Cardiac muscle cell (in vitro differentiated cells and primary cell): ENCODE measurements at regions not wholly inside any gene's neighbourhood (a gene's known extent, or its start where the extent isn't known, plus 50 kb on each side); places are given as distances from the start of the nearest gene placed in this dataset.

Source experiments
- DNase-seq, 2 donors: peaks; one replicate each; pipeline versions ENCODE4 v3.0.0 to v3.0.0-alpha.2; 2010 to 2017; ENCODE audit warnings: low read depth in 1 of 2, low spot score in 1 of 2
- H3K27ac ChIP-seq: fragments of 200-600 bp; sonication (generic); 2 replicates; pipeline ENCODE4 v1.5.1; 2016
- H3K27me3 ChIP-seq: fragments of 200-600 bp; sonication (generic); 2 replicates; pipeline ENCODE4 v1.6.0; 2016; ENCODE audit warnings: control low read depth
- H3K36me3 ChIP-seq: fragments of 200-600 bp; sonication (generic); 2 replicates; pipeline ENCODE4 v1.5.1; 2016; ENCODE audit warnings: control low read depth
- H3K4me1 ChIP-seq: fragments of 200-600 bp; sonication (generic); 2 replicates; pipeline ENCODE4 v1.8.1; 2017; ENCODE audit warnings: low read depth, mild to moderate bottlenecking, mixed run types
- H3K4me3 ChIP-seq: fragments of 200-600 bp; sonication (generic); 2 replicates; pipeline ENCODE4 v1.5.1; 2016; ENCODE audit warnings: mild to moderate bottlenecking
- H3K9me3 ChIP-seq: fragments of 200-600 bp; sonication (generic); 2 replicates; pipeline ENCODE4 v1.5.1; 2017; ENCODE audit warnings: low read depth, mild to moderate bottlenecking, control low read depth
- TF ChIP-seq, protein P1 (sequence below): IDR thresholded peaks from 2 replicates; pipeline ENCODE4 v1.5.1; 2012; ENCODE audit warnings: low read depth, mild to moderate bottlenecking, low read length

DNA sequence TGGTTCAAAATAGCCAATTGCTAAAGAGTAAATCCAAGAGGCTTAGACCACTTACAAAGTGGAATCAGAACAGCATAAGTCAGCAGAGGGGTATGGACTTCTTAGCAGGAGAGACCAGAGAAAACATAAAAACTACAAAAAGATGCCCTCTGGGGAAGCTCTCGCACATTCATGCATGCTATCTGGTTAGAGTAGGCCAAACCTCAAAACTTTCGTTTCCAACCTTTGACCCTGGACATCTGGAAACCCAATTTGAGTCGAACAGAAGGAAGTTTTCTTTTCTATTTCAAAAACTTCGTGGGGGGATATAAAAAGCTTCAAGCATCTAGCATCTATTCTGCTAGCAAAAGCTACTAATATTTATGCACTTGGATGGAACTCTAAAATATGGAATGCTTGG, 523.9 kb upstream of the AGTR1 start:
- Histone ChIP-seq H3K9me3 (no peaks in the 10 kb centered on the region), H3K4me1 (no peaks in the 10 kb centered on the region)
- TF ChIP-seq, protein P1, sequence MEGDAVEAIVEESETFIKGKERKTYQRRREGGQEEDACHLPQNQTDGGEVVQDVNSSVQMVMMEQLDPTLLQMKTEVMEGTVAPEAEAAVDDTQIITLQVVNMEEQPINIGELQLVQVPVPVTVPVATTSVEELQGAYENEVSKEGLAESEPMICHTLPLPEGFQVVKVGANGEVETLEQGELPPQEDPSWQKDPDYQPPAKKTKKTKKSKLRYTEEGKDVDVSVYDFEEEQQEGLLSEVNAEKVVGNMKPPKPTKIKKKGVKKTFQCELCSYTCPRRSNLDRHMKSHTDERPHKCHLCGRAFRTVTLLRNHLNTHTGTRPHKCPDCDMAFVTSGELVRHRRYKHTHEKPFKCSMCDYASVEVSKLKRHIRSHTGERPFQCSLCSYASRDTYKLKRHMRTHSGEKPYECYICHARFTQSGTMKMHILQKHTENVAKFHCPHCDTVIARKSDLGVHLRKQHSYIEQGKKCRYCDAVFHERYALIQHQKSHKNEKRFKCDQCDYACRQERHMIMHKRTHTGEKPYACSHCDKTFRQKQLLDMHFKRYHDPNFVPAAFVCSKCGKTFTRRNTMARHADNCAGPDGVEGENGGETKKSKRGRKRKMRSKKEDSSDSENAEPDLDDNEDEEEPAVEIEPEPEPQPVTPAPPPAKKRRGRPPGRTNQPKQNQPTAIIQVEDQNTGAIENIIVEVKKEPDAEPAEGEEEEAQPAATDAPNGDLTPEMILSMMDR, result no peak

DNA sequence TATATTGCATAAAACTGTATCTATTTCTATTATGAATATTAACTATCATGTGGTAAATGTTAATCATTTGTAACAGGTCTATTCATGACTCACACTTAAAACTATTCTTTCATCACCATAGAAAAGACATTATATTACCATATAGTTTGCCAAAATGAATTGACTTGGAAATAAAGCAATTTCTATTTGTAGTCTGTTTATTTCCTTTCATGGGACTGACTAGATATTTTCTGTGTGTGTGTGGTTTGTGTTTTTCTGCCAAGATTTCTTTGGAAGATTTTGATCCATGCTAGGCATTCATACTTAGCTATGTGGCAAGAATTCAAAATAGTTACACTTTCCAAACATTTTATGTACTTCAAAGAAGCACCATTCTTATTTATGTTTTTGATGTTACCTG, 522.5 kb upstream of the AGTR1 start:
- no peaks in the 10 kb centered on the region for H3K27me3 ChIP-seq
- TF ChIP-seq, protein P1, result no peak

More for the DNA sequence above, 523.9 kb upstream of the AGTR1 start:
- Histone ChIP-seq H3K36me3 (no peaks in the 10 kb centered on the region), H3K4me3 (no peak overlapping the region), H3K27ac (no peak overlapping the region), H3K27me3 (no peaks in the 10 kb centered on the region)
- DNase-seq, result peak in 1 of 2 donors; percentile 5

DNA sequence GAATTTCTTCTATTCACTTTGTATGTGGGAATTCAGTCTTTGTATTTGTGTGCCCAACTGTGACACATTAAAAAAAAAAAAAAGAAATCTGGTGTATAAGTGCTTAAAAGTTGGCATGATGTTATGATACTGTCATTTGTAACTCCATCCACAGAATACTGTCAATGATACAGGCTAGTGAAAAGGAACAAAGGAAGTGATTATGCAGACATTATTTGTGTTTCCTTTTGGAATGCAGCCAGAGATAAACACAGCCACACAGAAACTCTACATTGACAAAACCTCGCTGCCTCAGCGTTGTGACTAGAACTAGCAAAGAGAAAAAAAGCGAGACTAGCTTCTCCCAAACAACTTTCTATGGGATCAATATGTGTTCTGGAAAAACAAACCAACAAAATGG, 519.2 kb upstream of the AGTR1 start:
- Histone ChIP-seq H3K27ac (no peak overlapping the region), H3K36me3 (no peaks in the 10 kb centered on the region), H3K4me1 (no peaks in the 10 kb centered on the region), H3K9me3 (no peaks in the 10 kb centered on the region), H3K27me3 (no peaks in the 10 kb centered on the region), H3K4me3 (no peak overlapping the region)
- DNase-seq, result peak in 1 of 2 donors; percentile 32
- TF ChIP-seq, protein P1, result no peak

More for the DNA sequence above, 522.5 kb upstream of the AGTR1 start:
- peak in 1 of 2 donors; percentile 53 for DNase-seq
- Histone ChIP-seq H3K9me3 (no peaks in the 10 kb centered on the region), H3K27ac (no peak overlapping the region), H3K4me1 (no peaks in the 10 kb centered on the region), H3K36me3 (no peaks in the 10 kb centered on the region), H3K4me3 (no peak overlapping the region)

DNA sequence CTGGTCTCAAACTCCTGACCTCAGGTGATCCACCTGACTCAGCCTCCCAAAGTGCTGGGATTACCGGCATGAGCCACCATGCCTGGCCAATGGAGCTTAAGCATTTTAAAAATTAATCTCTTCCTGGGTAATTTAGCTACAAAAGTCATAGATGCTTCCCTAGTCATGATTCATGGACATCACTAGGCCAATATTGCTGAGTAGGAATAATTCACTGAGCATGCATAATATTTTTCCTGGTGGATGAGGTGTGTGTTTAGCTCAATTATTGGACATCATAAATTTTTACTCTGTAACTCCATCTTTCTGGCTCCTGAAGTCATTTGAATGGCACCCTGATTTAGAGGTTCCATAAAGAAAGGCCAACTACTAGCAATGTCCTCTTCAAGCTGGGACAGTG, 512.9 kb upstream of the AGTR1 start:
- H3K36me3 ChIP-seq, result no peaks in the 10 kb centered on the region
- no peaks in the 10 kb centered on the region for H3K4me1 ChIP-seq
- no peaks in the 10 kb centered on the region for H3K9me3 ChIP-seq
- H3K27ac ChIP-seq, result no peak overlapping the region
- DNase-seq, result no peak
- no peak overlapping the region for H3K4me3 ChIP-seq
- no peaks in the 10 kb centered on the region for H3K27me3 ChIP-seq
- TF ChIP-seq, protein P1, result no peak

DNA sequence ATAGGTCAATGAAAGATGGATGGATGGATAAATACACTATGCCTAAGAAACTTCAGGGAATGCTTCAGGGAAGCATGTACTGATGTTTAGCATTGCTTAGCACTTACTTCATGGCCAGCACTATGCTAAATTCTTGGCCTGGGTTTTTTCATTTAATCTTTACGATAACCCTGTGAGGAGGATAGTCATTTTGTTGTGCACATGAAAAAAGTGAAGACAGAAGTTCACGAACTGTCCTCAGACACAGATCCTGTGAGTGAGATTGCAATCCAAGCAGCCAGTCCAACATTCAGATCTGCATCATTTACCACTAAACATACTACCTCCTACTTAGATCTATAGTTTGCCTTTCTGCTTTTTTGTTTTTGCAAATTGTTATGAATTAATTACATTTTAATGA, 510.8 kb upstream of the AGTR1 start:
- no peaks in the 10 kb centered on the region for H3K27me3 ChIP-seq
- no peak overlapping the region for H3K4me3 ChIP-seq
- TF ChIP-seq, protein P1, result no peak
- no peaks in the 10 kb centered on the region for H3K36me3 ChIP-seq
- no peak for DNase-seq
- no peak overlapping the region for H3K27ac ChIP-seq
- no peaks in the 10 kb centered on the region for H3K9me3 ChIP-seq
- no peaks in the 10 kb centered on the region for H3K4me1 ChIP-seq

DNA sequence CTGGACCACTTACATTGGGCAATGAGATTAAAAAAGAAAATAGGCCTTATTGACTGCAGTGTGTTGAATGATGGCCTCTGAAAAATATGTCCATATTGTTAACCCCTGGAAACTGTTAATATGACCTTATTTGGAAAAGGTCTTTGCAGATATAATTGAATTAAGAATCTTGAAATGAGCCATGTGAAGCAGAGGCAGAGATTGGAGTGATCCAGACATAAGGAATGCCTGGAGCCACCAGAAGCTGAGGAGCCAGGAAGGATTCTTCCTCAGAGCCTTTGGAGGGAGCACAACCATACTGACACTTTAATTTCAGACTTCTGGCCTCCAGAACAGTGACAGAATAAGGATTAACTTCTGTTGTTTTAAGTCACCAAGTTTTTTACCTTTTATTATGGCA, 510.4 kb upstream of the AGTR1 start:
- Histone ChIP-seq H3K9me3 (no peaks in the 10 kb centered on the region), H3K4me3 (no peak overlapping the region), H3K27ac (no peak overlapping the region), H3K36me3 (no peaks in the 10 kb centered on the region), H3K27me3 (no peaks in the 10 kb centered on the region), H3K4me1 (no peaks in the 10 kb centered on the region)
- TF ChIP-seq, protein P1, result no peak
- no peak for DNase-seq
